GM11168 (cell line): ENCODE measurements at regions not wholly inside any gene's neighbourhood (a gene's known extent, or its start where the extent isn't known, plus 50 kb on each side); places are given as distances from the start of the nearest gene placed in this dataset.
"Not testable (repeated sequence)": the region's sequence is repeated elsewhere in the genome, so short reads cannot be mapped to it uniquely, and the experiment has no call there.

Experiments used
- in situ Hi-C: fragments of 300-500 bp; cut with MboI; formaldehyde crosslinking; loops from one replicate; pipeline ENCODE4 v1.12.0; 2022; ENCODE audit warnings: low sequenced_read_pairs; ENCODE audit not compliant: unreplicated experiment

DNA sequence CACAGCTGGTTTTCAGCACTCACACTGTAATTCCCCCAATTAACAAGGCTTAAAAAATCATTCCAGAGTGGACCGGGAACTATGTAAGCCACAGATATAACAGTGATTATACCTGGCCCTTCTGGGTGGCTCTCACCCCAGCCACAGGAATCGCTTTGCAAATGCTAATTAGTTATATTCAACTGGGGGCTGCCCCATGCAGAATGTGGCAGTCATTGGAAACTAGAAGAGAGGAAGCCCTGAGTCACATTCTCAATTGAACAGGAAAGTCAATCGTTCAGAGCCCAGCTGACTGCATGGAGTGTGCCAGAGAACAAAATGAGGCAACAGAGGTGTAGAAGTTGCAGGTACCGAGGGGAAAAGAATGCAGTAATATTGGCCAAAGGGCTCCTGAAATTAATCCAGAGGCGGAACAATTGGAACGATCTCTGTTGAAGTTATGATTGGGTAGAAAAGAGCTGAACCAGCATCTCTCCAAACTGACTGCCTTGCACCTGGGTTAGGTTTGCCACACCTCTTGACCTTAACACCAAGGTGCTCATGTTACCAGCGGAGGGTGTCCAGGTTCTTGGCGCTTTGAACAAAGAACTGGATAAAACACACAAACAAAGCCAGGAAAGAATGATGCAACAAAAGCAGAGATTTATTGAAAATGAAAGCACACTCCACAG lies 909.7 kb upstream of the AUTS2 start:
- in situ Hi-C loops: no loop called here

GRCh38 chr7:68689087-68689433 lies 909.2 kb upstream of the AUTS2 start:
- in situ Hi-C loops: no loop called here

- in situ Hi-C loops: no loop called here
Measured at GRCh38 chr7:68691261-68692216, 906.7 kb upstream of the AUTS2 start.

GRCh38 chr7:68692511-68692910 lies 905.8 kb upstream of the AUTS2 start:
- in situ Hi-C loops: no loop called here

DNA sequence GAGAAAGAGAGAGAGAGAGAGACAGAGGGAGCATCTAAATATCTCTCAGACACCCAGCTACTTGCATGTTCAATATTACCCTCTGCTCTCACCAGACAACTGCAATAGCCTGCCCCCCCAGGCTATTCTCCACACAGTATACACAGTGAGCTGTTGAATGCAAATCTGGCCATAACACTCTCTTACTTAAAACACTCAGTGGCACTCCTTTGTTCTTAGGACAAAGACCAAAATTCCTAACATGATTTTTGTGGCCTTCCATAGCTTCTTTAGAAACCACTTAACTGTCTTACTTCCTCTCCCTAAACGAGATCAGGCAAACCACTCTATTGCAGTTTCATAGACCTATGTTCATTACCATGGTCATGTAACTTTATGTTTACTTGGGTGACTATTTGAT lies 903.6 kb upstream of the AUTS2 start:
- in situ Hi-C loops: no loop called here

- in situ Hi-C loops: no loop called here
Measured at GRCh38 chr7:68697796-68698280, 900.4 kb upstream of the AUTS2 start.

DNA sequence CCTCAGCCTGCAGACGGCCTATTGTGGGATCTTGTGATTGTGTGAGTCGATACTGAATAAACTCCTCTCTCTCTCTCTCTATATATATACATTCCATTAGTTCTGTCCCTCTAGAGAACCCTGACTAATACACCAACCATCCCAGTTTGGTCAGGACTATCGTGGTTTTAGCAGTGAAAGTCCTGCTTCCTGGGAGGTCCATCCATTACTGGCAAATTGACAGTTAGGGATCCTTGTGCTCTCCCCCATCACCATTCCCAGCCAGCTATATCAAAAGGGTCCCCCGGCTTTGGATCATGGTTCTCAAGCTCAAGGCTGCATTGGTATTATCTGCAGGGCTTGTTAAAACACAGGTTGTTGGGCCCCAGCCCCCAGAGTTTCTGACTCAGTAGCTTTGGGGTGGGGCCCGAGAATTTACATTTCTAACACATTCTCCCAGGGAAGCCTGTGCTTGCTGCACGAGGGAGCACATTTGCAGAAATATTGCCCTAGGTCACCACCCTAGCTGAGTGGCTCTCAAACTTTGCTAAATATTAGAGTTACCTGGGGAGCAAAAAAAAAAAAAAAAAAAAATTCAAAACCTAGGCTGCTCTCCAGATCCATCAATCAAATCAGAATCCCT lies 899.1 kb upstream of the AUTS2 start:
- in situ Hi-C loops: no loop called here

- in situ Hi-C loops: no loop called here
Measured at GRCh38 chr7:68700414-68700813, 897.9 kb upstream of the AUTS2 start.

GRCh38 chr7:68706291-68706690 lies 892.0 kb upstream of the AUTS2 start:
- in situ Hi-C loops: no loop called here

DNA sequence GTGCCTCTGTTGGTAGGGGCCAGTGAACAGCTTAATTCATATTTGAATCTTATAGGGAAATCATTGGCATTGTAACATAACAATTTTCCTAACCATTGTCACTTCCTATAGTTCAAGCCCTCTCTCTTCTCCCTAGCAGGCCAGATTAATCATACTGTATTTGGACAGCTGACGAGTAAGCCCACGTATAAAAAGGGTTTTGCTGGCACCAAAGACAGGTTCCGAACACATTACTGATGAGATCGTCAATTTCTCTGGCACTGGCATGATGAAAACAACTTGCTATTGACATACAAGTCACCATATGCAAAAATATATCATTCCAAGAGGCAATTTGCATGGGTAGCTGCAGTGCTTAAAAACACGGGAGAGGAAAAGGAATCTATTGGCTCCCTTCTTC lies 891.1 kb upstream of the AUTS2 start:
- in situ Hi-C loops: no loop called here

DNA sequence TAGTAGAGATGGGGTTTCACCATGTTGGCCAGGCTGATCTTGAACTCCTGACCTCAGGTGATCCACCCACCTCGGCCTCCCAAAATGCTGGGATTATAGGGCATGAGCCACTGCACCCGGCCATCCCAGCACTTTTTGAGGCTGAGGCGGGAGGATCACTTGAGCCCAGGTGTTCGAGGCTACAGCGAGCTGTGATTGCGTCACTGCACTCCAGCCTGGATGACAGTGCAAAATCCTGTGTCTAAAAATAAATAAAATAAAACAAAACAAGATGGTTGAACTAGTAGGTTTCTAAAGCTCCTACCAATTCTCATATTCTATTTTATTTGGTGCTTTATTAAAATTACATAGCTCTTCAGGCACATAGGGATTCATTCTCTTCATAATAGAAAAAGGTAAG lies 890.3 kb upstream of the AUTS2 start:
- in situ Hi-C loops: no loop called here

- in situ Hi-C loops: no loop called here
Measured at GRCh38 chr7:68712956-68713495, 885.2 kb upstream of the AUTS2 start.

DNA sequence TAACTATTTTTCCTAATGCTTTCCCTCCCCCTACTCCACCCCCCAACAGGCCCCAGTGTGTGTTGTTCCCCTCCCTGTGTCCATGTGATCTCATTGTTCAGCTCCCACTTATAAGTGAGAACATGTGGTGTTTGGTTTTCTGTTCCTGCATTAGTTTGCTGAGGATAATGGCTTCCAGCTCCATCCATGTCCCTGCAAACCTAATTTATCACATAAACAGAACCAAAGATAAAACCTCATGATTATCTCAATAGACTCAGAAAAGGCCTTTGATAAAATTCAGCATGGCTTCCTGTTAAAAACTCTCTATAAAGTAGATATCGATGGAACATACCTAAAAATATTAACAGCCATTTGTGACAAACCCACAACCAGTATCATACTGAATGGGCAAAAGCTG lies 884.1 kb upstream of the AUTS2 start:
- in situ Hi-C loops: not testable (repeated sequence)

DNA sequence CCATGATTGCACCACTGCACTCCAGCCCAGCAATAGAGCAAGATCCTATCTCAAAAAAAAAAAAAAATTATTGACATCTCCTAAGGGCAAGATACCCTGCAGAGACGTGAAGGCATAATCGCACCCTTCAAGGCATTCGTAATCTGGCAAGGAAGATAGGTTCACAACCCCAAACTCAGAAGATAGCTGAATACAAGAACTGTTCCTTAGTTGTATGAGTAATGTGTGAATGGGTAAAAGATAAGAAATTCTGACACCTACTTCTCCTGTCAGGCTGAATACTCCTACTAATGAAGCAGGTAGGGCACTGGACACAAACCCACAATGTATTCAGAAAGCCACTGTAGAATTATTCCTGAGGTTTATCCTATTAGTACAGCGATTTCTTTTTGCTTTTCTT lies 882.4 kb upstream of the AUTS2 start:
- in situ Hi-C loops: no loop called here

DNA sequence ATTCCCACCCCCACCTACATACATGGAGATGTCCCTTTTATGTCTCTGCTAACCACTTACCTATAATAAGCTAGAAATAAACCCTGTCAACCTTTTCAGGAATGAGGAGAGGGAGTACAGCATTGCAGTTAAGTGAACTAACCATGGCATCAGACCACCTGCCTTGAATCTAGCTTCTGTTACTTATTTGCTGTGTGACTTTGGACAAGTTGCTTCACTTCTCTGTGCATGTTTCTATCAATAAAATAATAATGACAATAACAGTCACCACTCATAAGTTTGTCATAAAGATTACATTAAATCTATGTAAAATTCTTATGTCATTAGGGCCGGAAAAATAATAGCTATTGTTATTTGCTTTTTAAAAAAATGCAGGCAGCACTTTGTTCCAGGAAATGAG lies 881.1 kb upstream of the AUTS2 start:
- in situ Hi-C loops: no loop called here

GRCh38 chr7:68718097-68718551 lies 880.2 kb upstream of the AUTS2 start:
- in situ Hi-C loops: no loop called here

DNA sequence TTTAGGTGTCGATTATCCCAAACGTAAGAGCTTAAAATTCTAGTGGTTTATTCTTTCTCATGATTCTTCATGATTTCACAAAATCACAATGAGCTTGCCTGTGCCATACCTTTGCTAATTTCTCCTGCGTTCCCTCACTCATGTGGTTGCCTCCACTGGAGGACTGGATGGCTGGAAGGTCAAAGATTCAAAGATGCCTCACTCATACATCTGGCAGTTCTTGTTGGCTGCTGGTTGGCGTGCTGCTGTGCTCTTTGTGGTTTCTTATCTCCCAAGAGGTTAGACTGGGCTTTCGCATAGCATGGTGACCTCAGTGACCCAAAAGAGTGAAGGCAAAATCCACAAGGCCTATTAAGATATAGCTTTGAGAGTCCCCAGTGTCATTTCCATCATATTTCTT lies 877.6 kb upstream of the AUTS2 start:
- in situ Hi-C loops: no loop called here

DNA sequence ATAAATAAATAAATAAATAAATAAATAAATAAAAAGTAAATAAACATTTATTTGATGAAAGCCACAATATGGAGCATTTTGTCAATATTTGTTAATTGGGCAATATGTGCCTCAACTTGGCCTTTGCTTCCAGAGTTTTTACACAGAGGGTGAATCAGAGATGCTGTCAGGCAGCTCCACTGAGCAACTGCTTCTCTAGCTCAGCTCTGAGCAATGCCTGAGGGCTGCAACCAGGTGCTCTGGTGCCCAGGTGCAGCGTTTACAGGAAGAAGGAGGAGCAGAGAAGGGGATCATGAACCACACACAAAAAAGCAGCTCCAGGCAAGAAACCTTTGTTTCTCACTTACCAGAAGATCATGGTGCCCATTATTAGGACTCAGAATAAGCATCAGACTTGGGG lies 876.2 kb upstream of the AUTS2 start:
- in situ Hi-C loops: no loop called here

- in situ Hi-C loops: no loop called here
Measured at GRCh38 chr7:68724965-68725364, 873.3 kb upstream of the AUTS2 start.

DNA sequence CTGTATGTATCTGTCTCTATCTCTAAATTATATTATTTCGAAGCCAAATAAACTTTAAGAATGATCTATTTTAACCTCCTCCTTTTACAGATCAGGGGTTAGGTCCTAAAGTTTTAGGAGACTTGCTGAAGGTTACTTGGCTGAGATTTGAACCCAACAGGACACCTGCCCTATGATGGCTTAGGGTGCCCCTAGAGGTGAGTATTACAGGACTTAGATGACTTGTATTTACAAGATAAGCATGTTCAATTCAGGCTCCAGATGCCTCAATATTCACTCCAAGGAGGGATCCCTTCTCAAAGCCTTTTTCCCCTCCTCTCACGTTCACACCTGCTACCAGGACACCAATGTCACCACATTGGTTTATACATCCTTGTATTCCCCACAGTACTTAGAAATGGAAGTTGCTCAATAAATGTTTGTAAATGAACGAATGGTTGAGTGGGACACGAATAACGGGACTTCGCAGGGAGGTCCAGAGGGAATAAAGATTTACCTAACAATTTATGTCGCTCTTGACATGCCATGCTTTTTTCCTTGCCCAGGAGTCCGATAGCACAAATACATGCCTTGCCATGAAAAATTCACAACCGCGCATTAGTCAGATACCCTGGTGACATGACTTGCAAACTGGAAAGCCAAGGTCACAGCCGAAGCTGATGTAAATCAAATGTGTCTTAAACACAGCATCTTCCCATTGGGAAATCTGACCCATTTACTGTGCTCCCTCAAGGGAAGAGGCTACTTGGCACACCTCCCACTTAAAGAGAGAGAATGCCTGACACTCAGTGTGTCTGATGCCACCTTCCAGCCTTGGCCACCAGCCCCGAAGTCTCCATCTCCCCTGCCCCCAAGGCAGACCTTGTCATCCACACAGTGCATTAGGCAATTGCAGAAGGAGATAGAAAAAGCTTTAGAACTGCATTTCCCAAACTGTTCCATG lies 872.2 kb upstream of the AUTS2 start:
- in situ Hi-C loops: no loop called here
